SK-N-SH treated with all-trans-retinoic acid at 6 μM for 48 hours (cell line): ENCODE measurements at regions not wholly inside any gene's neighbourhood (a gene's known extent, or its start where the extent isn't known, plus 50 kb on each side); places are given as distances from the start of the nearest gene placed in this dataset.

Source experiments
- ATAC-seq: fragments of 200-7000 bp; cut with Tn5 transposase; 3 replicates; pipeline ENCODE4 v1.9.1; 2020; ENCODE audit warnings: mild to moderate bottlenecking, moderate library complexity
- ARNTL ChIP-seq: fragments of 450-650 bp; formaldehyde crosslinking; IDR thresholded peaks from 2 replicates; pipeline ENCODE4 v1.5.0; 2020; ENCODE audit warnings: low read depth, mild to moderate bottlenecking, moderate library complexity, borderline replicate concordance
- BACH2 ChIP-seq: fragments of 250-450 bp; sonication (Bioruptor Pico); IDR thresholded peaks from 2 replicates; pipeline ENCODE4 v1.9.0; 2021; ENCODE audit warnings: mild to moderate bottlenecking, borderline replicate concordance
- CREB5 ChIP-seq: fragments of 250-450 bp; sonication (Bioruptor Pico); IDR thresholded peaks from 2 replicates; pipeline ENCODE4 v1.5.1; 2020; ENCODE audit warnings: low read depth, mild to moderate bottlenecking, moderate library complexity
- CSDC2 ChIP-seq: fragments of 250-450 bp; sonication (Bioruptor Pico); IDR thresholded peaks from 2 replicates; pipeline ENCODE4 v1.5.0; 2020; ENCODE audit warnings: mild to moderate bottlenecking, moderate library complexity
- CSRNP3 ChIP-seq: fragments of 250-450 bp; sonication (Bioruptor Pico); IDR thresholded peaks from 2 replicates; pipeline ENCODE4 v1.5.1; 2021; ENCODE audit warnings: mild to moderate bottlenecking, moderate library complexity
- ESRRG ChIP-seq: fragments of 250-450 bp; sonication (Bioruptor Pico); IDR thresholded peaks from 2 replicates; pipeline ENCODE4 v1.6.1; 2021; ENCODE audit warnings: mild to moderate bottlenecking
- GLIS3 ChIP-seq: fragments of 250-450 bp; sonication (Bioruptor Pico); IDR thresholded peaks from 2 replicates; pipeline ENCODE4 v1.5.0; 2020; ENCODE audit warnings: mild to moderate bottlenecking, moderate library complexity
- ISL1 ChIP-seq: fragments of 250-450 bp; sonication (Bioruptor Pico); IDR thresholded peaks from 2 replicates; pipeline ENCODE4 v2.1.2; 2022; ENCODE audit warnings: mild to moderate bottlenecking, moderate library complexity
- OSR1 ChIP-seq: fragments of 250-450 bp; sonication (Bioruptor Pico); IDR thresholded peaks from 2 replicates; pipeline ENCODE4 v1.8.0; 2022; ENCODE audit warnings: moderate library complexity, mild to moderate bottlenecking, inconsistent platforms
- POU6F1 ChIP-seq: fragments of 250-450 bp; sonication (Bioruptor Pico); IDR thresholded peaks from 2 replicates; pipeline ENCODE4 v1.8.0; 2021; ENCODE audit warnings: low read depth, mild to moderate bottlenecking, moderate library complexity, borderline replicate concordance
- PPARA ChIP-seq: fragments of 250-450 bp; sonication (Bioruptor Pico); IDR thresholded peaks from 2 replicates; pipeline ENCODE4 v1.5.0; 2020; ENCODE audit warnings: mild to moderate bottlenecking, borderline replicate concordance
- RARB ChIP-seq: fragments of 250-450 bp; sonication (Bioruptor Pico); IDR thresholded peaks from 2 replicates; pipeline ENCODE4 v1.8.0; 2021; ENCODE audit warnings: mild to moderate bottlenecking, moderate library complexity
- SNAI2 ChIP-seq: fragments of 250-450 bp; sonication (Bioruptor Pico); IDR thresholded peaks from 2 replicates; pipeline ENCODE4 v1.5.0; 2020; ENCODE audit warnings: mild to moderate bottlenecking, moderate library complexity
- TOX ChIP-seq: fragments of 250-450 bp; sonication (Bioruptor Pico); IDR thresholded peaks from 2 replicates; pipeline ENCODE4 v1.8.0; 2021; ENCODE audit warnings: mild to moderate bottlenecking, moderate library complexity, borderline replicate concordance
- TSHZ2 ChIP-seq: fragments of 250-450 bp; sonication (Bioruptor Pico); IDR thresholded peaks from 2 replicates; pipeline ENCODE4 v1.5.0; 2020; ENCODE audit warnings: mild to moderate bottlenecking, moderate library complexity
- ZC3H10 ChIP-seq: fragments of 250-450 bp; sonication (Bioruptor Pico); IDR thresholded peaks from 2 replicates; pipeline ENCODE4 v1.5.1; 2021; ENCODE audit warnings: mild to moderate bottlenecking, moderate library complexity
- ZFP3 ChIP-seq: fragments of 250-450 bp; sonication (Bioruptor Pico); IDR thresholded peaks from 2 replicates; pipeline ENCODE4 v1.5.0; 2020; ENCODE audit warnings: mild to moderate bottlenecking, moderate library complexity
- ZFP30 ChIP-seq: fragments of 450-650 bp; formaldehyde crosslinking; IDR thresholded peaks from 2 replicates; pipeline ENCODE4 v1.5.0; 2022; ENCODE audit warnings: mild to moderate bottlenecking, moderate library complexity
- ZNF565 ChIP-seq: fragments of 450-650 bp; formaldehyde crosslinking; conservative IDR thresholded peaks from 2 replicates; pipeline ENCODE4 v1.5.0; 2020; ENCODE audit warnings: low read depth, mild to moderate bottlenecking, moderate library complexity
- ZNF70 ChIP-seq: fragments of 450-650 bp; formaldehyde crosslinking; IDR thresholded peaks from 2 replicates; pipeline ENCODE4 v1.5.0; 2020; ENCODE audit warnings: mild to moderate bottlenecking, moderate library complexity
- ZNF8 ChIP-seq: fragments of 450-650 bp; formaldehyde crosslinking; IDR thresholded peaks from 2 replicates; pipeline ENCODE4 v1.5.0; 2020; ENCODE audit warnings: mild to moderate bottlenecking, moderate library complexity

- no peak for TF ChIP-seq PPARA
- no peak for TF ChIP-seq TOX (CRISPR knock-in tag)
- TF ChIP-seq ISL1 (CRISPR knock-in tag) = no peak
- TF ChIP-seq OSR1 (CRISPR knock-in tag) = no peak
- no peak for TF ChIP-seq CREB5 (CRISPR knock-in tag)
- no peak for TF ChIP-seq SNAI2 (CRISPR knock-in tag)
- no peak for TF ChIP-seq BACH2
- no peak for TF ChIP-seq CSDC2 (CRISPR knock-in tag)
- no peak for TF ChIP-seq ZFP30 (CRISPR knock-in tag)
- no peak for TF ChIP-seq ZNF70 (CRISPR knock-in tag)
- TF ChIP-seq ZFP3 = no peak
- TF ChIP-seq ZNF8 (CRISPR knock-in tag) = no peak
- no peak for TF ChIP-seq POU6F1 (CRISPR knock-in tag)
- no peak for TF ChIP-seq CSRNP3 (CRISPR knock-in tag)
- peak; percentile 98 for ATAC-seq
These were observed 132.9 kb upstream of the WNT4 start for GRCh38 chr1:22275626-22276395.

- TF ChIP-seq GLIS3 (CRISPR knock-in tag) (no peak), TOX (CRISPR knock-in tag) (no peak), ISL1 (CRISPR knock-in tag) (no peak), ZFP3 (peak; percentile 89), ESRRG (CRISPR knock-in tag) (no peak), ARNTL (CRISPR knock-in tag) (no peak)
- ATAC-seq = no peak
These were observed 133.5 kb upstream of the WNT4 start for GRCh38 chr1:22276396-22276748.

- TF ChIP-seq ARNTL (CRISPR knock-in tag) (no peak), BACH2 (no peak), ZFP3 (no peak), ZC3H10 (CRISPR knock-in tag) (no peak), TOX (CRISPR knock-in tag) (no peak), TSHZ2 (no peak), CSDC2 (CRISPR knock-in tag) (no peak), OSR1 (CRISPR knock-in tag) (no peak), POU6F1 (CRISPR knock-in tag) (no peak), CREB5 (CRISPR knock-in tag) (no peak), RARB (CRISPR knock-in tag) (no peak), GLIS3 (CRISPR knock-in tag) (no peak), ZNF70 (CRISPR knock-in tag) (no peak), SNAI2 (CRISPR knock-in tag) (no peak), ZNF565 (no peak), ZFP30 (CRISPR knock-in tag) (no peak), CSRNP3 (CRISPR knock-in tag) (no peak)
- ATAC-seq = no peak
These were observed 134.8 kb upstream of the WNT4 start for GRCh38 chr1:22277662-22278061.
